Stomach smooth muscle (tissue), 2 donors: ENCODE measurements at regions not wholly inside any gene's neighbourhood (a gene's known extent, or its start where the extent isn't known, plus 50 kb on each side); places are given as distances from the start of the nearest gene placed in this dataset.

Experiments
- H3K27ac ChIP-seq: one replicate; pipeline ENCODE4 v1.7.0; 2013; ENCODE audit warnings: mild to moderate bottlenecking, low read length, inconsistent platforms
- H3K27me3 ChIP-seq, 2 donors: one replicate each; pipeline ENCODE4 v1.7.0; 2013; ENCODE audit warnings: low read length in 2 of 2; ENCODE audit not compliant: insufficient read depth in 2 of 2, control insufficient read depth in 1 of 2
- H3K36me3 ChIP-seq, 2 donors: one replicate each; pipeline ENCODE4 v1.7.0; 2013; ENCODE audit warnings: low read length in 2 of 2; ENCODE audit not compliant: control insufficient read depth in 2 of 2, insufficient read depth in 2 of 2
- H3K4me1 ChIP-seq: one replicate; pipeline ENCODE4 v1.7.0; 2013; ENCODE audit warnings: low read length; ENCODE audit not compliant: control insufficient read depth, insufficient read depth
- H3K4me3 ChIP-seq, 2 donors: one replicate each; pipeline ENCODE4 v1.7.0; 2013; ENCODE audit warnings: low read length in 2 of 2
- H3K9ac ChIP-seq, 2 donors: one replicate each; pipeline ENCODE4 v1.7.0; 2013; ENCODE audit warnings: low read length in 2 of 2, mild to moderate bottlenecking in 1 of 2
- H3K9me3 ChIP-seq, 2 donors: one replicate each; pipeline ENCODE4 v1.7.0; 2013; ENCODE audit warnings: low read length in 2 of 2; ENCODE audit not compliant: control insufficient read depth in 2 of 2
- donor health status: healthy.
- donor health status: Pancreatic carcinoma.

DNA sequence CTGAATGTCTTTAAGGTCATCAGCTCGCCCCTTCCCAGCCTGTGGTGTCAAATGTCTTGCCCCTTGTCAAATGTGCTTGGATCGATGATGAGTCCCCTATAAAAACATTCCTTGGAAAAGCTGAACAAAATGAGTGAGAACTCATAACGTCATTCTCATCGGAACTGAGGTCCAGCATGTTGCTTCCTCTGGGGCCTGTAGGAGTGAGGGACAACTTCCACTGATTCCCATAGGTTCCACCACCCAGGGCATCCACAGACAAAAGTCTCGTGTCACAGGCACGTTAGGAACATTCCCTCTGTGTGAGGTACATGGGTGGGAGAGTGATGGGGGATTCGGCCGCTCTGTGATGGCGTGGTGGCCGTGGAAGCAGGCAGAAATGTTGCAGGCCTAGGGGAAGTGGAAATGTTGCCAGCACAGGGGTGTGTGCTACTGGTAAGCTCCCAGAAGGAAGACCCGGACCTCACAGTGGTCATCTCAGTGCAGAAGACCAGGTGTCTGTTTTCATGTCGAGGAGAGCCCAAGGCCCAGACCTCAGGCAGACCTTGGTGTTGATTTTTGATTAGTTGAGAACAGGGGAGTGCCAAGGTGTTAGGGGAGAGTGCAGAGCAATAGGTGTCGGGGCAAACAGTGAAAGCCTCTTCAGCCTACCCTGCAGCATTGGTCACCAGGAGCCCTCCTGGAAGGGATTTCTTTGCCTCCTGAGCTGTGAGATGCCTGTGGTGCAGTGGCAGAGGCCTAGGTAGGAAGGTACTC is 96.8 kb downstream of the SNRPN start:
- peaks cover 57 to 99% of the 10 kb centered on the region in 2 donors for H3K9me3 ChIP-seq
- peaks cover 73 to 88% of the 10 kb centered on the region in 2 donors for H3K36me3 ChIP-seq
- no peaks in the 10 kb centered on the region for H3K4me1 ChIP-seq
- no peaks in the 10 kb centered on the region for H3K27me3 ChIP-seq
- H3K4me3 ChIP-seq, result peak overlapping the region; percentile 38 to 44
- no peak overlapping the region for H3K27ac ChIP-seq
- no peak overlapping the region for H3K9ac ChIP-seq

DNA sequence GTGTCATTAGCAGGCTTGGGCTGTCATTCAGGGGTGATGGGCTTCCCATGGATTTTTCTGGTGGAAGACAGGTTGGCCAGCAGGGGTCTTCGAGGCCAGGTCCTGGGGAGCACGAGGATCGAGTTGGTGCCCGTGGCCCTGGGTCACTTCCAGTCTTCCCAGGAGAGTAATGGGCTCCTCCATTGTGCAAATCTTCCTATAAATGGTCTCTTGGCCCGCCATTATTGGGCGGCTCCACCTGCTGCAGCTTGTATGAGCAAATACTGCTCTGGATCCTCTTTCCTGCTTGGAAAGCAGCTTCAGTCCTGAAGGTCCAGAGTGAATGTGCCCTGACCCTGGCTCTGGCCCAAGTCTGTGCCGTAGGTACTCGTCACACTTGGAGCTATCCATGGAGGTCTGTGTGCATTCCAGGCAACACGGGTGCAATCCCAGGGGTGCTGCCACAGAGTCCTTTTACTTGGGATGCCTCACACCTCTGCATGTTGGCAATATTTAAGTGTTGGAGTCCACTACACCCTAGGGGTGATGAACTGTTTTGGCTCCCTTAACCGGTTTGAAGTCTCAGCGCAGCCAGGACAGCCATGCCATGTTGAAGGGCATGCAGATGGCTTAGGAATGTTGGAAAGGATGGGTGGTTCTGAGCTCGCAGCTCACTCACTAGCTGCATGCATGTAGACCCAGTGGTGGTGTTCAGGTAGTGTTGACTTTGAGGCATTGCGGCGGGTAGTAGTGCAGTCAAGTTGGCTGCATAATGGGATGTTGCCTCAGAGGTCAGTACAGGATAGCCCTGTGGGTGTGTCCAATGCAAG is 97.6 kb downstream of the SNRPN start:
- Histone ChIP-seq H3K9me3 (peaks cover 52 to 99% of the 10 kb centered on the region in 2 donors), H3K27ac (no peak overlapping the region), H3K36me3 (peaks cover 77 to 89% of the 10 kb centered on the region in 2 donors), H3K4me1 (no peaks in the 10 kb centered on the region), H3K9ac (no peak overlapping the region), H3K27me3 (no peaks in the 10 kb centered on the region), H3K4me3 (peak overlapping the region; percentile 38 to 44)

DNA sequence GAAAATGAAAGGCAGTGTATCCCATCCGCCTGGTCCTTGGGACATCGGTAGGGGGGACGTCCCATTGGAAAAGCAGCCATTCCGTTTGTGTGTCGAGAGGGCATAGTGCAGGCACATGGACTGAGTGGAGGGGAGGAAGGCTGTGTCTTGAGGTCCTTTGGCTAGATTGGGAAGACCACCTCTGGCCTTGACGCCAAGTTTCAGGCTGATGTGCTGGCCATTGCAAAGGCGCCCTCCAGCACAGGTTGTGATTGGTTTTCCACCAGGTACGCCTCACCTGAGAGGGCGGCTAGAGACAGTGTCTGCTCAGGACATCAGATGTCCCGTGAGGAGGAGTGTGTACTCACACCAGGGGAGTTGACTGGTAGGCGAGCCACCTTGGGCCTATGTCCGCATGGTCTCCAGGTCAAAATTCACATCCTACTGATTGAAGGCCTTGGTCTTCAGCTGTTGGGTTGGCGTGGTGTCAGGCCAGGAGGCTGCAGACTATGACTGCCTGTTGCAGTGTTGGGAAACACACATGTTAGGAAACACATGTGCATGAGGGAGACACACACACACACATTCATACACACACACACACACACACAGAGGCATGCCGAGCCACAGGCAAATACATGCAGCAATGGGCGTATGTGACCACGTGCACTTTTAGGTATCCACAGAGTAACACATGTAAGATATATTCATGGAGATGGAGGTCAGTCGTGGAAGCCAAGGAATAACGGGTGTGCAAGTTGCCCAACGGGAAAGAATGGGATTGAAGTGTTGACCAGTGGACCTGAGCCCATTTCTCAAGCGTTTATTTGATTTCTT is 98.4 kb downstream of the SNRPN start:
- peaks cover 85 to 93% of the 10 kb centered on the region in 2 donors for H3K36me3 ChIP-seq
- peaks cover 55 to 99% of the 10 kb centered on the region in 2 donors for H3K9me3 ChIP-seq
- no peaks in the 10 kb centered on the region for H3K4me1 ChIP-seq
- peak overlapping the region; percentile 15 to 47 for H3K4me3 ChIP-seq
- H3K27ac ChIP-seq, result no peak overlapping the region
- H3K27me3 ChIP-seq, result no peaks in the 10 kb centered on the region
- H3K9ac ChIP-seq, result no peak overlapping the region

DNA sequence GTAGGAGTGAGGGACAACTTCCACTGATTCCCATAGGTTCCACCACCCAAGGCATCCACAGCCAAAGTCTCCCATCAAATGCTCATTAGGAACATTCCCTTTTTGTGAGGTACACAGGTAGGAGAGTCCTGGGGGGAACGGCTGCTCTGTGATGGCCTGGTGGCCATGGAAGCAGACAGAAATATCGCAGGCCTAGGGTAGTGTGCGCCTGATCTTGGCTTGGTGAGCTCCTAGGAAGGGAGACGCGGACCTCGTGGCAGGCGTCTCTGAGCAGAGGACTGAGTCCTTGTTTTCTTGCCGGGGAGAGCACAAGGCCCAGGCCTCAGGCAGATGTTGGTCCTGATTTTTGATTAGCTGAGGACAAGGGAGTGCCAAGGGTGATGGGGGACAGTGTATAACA is 99.5 kb downstream of the SNRPN start:
- no peak overlapping the region for H3K9ac ChIP-seq
- no peak overlapping the region for H3K27ac ChIP-seq
- peak overlapping the region in 1 of 2 donors; percentile 37 for H3K4me3 ChIP-seq
- peaks cover 95 to 99% of the 10 kb centered on the region in 2 donors for H3K36me3 ChIP-seq
- no peaks in the 10 kb centered on the region for H3K4me1 ChIP-seq
- no peaks in the 10 kb centered on the region for H3K27me3 ChIP-seq
- peaks cover 56 to 99% of the 10 kb centered on the region in 2 donors for H3K9me3 ChIP-seq

DNA sequence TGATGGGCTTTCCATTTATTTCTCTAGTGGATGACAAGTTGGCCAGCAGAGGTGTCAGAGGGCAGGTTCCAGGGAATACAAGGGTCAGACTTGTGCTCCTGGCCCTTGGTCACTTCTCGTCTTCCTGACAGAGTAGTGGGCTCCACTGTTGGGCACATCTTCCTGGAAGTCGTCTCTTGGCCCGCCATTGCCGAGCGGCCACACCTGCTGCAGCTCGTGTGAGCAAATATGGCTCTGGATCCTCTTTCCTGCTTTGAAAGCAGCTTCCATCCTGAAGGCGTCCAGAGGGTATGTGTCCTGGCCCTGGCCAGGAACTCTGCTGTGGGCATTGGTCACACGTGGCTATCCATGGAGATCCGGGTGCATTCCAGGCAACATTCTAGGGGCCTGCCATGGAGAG is 100.2 kb downstream of the SNRPN start:
- no peaks in the 10 kb centered on the region for H3K4me1 ChIP-seq
- no peak overlapping the region for H3K27ac ChIP-seq
- no peak overlapping the region for H3K9ac ChIP-seq
- H3K36me3 ChIP-seq, result peaks cover 99 to 100% of the 10 kb centered on the region in 2 donors
- H3K9me3 ChIP-seq, result peaks cover 55 to 100% of the 10 kb centered on the region in 2 donors
- H3K4me3 ChIP-seq, result peak overlapping the region in 1 of 2 donors; percentile 37
- no peaks in the 10 kb centered on the region for H3K27me3 ChIP-seq

DNA sequence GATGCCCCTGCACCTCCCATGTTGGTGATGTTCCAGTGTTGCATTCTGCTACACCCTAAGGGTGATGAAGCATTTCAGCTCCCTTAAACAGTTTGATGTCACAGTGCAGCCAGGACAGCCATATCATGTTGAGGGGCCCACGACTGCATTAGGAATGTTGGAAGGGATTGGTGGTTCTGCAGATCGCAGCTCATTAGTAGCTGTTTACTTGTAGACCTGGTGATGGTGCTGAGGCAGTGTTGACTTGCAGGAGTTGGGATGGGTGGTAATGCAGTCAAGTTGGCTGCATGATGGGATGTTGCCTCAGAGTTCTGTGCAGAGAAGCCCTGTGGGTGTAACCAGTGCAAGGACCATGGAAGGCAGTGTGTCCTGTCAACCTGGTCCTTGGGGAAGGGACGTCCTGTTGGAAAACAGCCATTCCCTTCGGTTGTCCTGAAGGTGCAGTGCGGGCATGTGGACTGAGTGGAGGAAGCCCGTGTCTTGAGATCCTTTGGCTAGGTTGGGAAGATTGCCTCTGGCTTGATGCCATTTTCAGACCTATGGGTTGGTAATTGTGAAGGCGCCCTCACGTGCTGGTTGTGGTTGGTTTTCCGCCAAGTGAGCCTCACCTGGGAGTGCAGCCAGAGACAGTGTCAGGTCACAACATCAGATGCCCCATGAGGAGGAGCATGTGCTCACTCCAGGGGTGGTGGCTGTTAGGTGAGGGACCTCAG is 100.7 kb downstream of the SNRPN start:
- Histone ChIP-seq H3K27me3 (no peaks in the 10 kb centered on the region), H3K4me3 (peak overlapping the region; percentile 15 to 37), H3K36me3 (peaks cover 99 to 100% of the 10 kb centered on the region in 2 donors), H3K27ac (no peak overlapping the region), H3K9ac (no peak overlapping the region), H3K4me1 (no peaks in the 10 kb centered on the region), H3K9me3 (peaks cover 51 to 100% of the 10 kb centered on the region in 2 donors)

DNA sequence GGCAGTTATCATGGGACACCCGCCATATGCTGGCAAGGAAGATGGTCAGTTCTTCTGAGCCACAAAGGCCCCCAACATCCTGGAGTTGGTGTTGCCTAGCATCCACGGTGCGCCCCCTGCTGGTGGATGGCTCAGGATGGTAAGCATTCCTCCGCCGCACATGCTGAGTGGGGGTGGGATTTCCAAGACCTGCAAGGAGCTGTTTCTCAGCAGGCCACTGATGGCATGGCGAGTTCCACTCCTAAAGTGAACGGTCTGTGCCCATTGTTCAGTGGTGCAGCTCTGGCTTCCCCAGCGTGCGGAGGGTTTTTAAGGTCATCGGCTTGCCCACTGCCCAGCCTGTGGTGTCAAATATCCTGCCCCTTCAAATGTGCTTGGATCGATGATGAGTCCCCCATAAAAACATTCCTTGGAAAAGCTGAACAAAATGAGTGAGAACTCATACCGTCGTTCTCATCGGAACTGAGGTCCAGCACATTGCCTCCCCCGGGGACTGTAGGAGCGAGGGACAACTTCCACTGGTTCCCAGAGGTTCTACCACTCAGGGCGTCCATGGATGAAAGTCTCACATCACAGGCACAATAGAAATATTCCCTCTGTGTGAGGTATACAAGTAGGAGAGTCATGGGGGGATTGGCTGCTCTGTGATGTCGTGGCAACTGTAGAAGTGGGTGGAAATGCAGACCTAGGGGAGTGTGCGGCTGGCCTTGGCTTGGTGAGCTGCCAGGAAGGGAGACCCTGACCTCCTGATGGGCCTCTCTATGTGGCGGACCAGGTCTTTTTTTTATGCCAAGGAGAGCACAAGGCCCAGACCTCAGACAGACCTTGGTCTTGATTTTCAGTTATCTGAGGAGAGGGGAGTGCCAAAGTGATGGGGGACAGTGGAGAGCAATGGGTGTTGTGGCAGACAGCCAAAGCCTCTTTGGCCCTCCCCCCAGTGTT is 102.0 kb downstream of the SNRPN start:
- Histone ChIP-seq H3K4me1 (no peaks in the 10 kb centered on the region), H3K9me3 (peaks cover 50 to 100% of the 10 kb centered on the region in 2 donors), H3K36me3 (peaks cover 99 to 100% of the 10 kb centered on the region in 2 donors), H3K9ac (no peak overlapping the region), H3K27ac (no peak overlapping the region), H3K4me3 (peak overlapping the region; percentile 15 to 27), H3K27me3 (no peaks in the 10 kb centered on the region)

DNA sequence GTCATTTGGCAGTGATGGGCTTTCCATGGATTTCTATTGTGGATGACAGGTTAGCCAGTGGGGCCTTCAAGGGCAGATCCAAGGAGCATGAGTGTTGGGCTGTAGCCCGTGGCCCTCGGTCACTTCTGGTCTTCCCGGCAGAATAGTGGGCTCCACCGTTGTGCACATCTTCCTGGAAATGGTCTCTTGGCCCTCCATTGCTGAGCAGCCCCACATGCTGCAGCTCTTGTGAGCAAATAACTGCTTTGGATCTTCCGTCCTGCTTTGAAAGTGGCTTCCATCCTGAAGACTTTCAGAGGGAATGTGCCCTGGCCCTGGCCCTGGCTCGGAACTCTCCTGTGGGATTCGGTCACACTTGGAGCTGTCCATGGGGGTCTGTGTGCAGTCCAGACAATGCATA is 102.8 kb downstream of the SNRPN start:
- Histone ChIP-seq H3K36me3 (peaks cover 99% of the 10 kb centered on the region in 2 donors), H3K9ac (no peak overlapping the region), H3K4me1 (no peaks in the 10 kb centered on the region), H3K9me3 (peaks cover 46 to 100% of the 10 kb centered on the region in 2 donors), H3K27me3 (no peaks in the 10 kb centered on the region), H3K27ac (no peak overlapping the region), H3K4me3 (peak overlapping the region; percentile 8 to 38)

DNA sequence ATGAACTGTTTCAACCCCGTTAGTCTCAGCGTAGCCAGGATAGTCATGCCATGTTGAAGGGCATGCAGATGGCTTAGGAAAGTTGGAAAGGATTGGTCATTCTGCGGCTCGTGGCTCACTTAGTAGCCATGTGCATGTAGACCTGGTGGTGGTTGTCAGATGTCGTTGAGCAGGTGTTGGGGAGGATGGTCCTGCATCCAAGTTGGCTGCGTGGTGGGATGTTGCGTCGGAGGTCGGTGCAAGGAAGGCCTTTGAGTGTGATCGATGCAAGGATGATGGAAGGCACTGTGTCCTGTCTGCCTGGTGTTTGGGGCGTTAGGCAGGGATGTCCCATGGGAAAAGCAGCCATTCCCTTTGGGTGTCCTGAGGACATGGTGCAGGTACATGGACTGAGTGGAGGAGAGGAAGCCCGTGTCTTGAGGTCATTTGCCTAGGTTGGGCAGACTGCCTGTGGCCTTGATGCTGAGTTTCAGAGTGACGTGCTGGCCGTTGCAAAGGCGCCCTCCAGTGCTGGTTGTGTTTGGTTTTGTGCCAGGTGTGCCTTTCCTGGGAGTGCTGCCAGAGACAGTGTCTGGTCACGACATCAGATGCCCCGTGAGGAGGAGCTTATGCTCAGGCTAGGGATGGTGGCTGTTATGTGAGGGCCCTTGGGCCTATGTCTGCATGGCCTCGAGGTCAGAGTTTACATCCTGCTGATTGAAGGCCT is 103.4 kb downstream of the SNRPN start:
- Histone ChIP-seq H3K27ac (no peak overlapping the region), H3K9ac (no peak overlapping the region), H3K9me3 (peaks cover 45 to 100% of the 10 kb centered on the region in 2 donors), H3K4me3 (peak overlapping the region; percentile 22 to 38), H3K4me1 (no peaks in the 10 kb centered on the region), H3K36me3 (peaks cover 99% of the 10 kb centered on the region in 2 donors), H3K27me3 (no peaks in the 10 kb centered on the region)
